ENCODE measurements at regions not wholly inside any gene's neighbourhood (a gene's known extent, or its start where the extent isn't known, plus 50 kb on each side); places are given as distances from the start of the nearest gene placed in this dataset.
"Not testable (repeated sequence)": the region's sequence is repeated elsewhere in the genome, so short reads cannot be mapped to it uniquely, and the experiment has no call there.

GRCh38 chr1:229017091-229017490 lies 253.8 kb upstream of the RAB4A start:
- DNase-seq = no peak

GRCh38 chr1:229018674-229019295 lies 252.1 kb upstream of the RAB4A start:
- no peak for DNase-seq

GRCh38 chr1:229019663-229020271 lies 251.1 kb upstream of the RAB4A start:
- DNase-seq = no peak

GRCh38 chr1:229021034-229021433 lies 249.9 kb upstream of the RAB4A start:
- not testable (repeated sequence) for DNase-seq

GRCh38 chr1:229022595-229023333 lies 248.1 kb upstream of the RAB4A start:
- DNase-seq = no peak

- peak; percentile 71 for DNase-seq
Measured at GRCh38 chr1:229023651-229024300, 247.1 kb upstream of the RAB4A start.

GRCh38 chr1:229024528-229025130 lies 246.3 kb upstream of the RAB4A start:
- DNase-seq = no peak

GRCh38 chr1:229025576-229025975 lies 245.3 kb upstream of the RAB4A start:
- no peak for DNase-seq

GRCh38 chr1:229027158-229027557 lies 243.8 kb upstream of the RAB4A start:
- DNase-seq = no peak

- peak; percentile 80 for DNase-seq
Measured at GRCh38 chr1:229027622-229028182, 243.2 kb upstream of the RAB4A start.

GRCh38 chr1:229028544-229028943 lies 242.4 kb upstream of the RAB4A start:
- DNase-seq = no peak

GRCh38 chr1:229028987-229029878 lies 241.7 kb upstream of the RAB4A start:
- no peak for DNase-seq

GRCh38 chr1:229029879-229030235 lies 241.1 kb upstream of the RAB4A start:
- no peak for DNase-seq

- peak; percentile 88 for DNase-seq
Measured at GRCh38 chr1:229030630-229031029, 240.3 kb upstream of the RAB4A start.

- peak; percentile 75 for DNase-seq
Measured at GRCh38 chr1:229031061-229031460, 239.8 kb upstream of the RAB4A start.

- DNase-seq = no peak
Measured at GRCh38 chr1:229031481-229032341, 239.2 kb upstream of the RAB4A start.

- no peak for DNase-seq
Measured at GRCh38 chr1:229032375-229032774, 238.5 kb upstream of the RAB4A start.

GRCh38 chr1:229033480-229033879 lies 237.4 kb upstream of the RAB4A start:
- DNase-seq = no peak

GRCh38 chr1:229034342-229034741 lies 236.6 kb upstream of the RAB4A start:
- no peak for DNase-seq

- no peak for DNase-seq
Measured at GRCh38 chr1:229035054-229035747, 235.7 kb upstream of the RAB4A start.
